ENCODE measurements at regions not wholly inside any gene's neighbourhood (a gene's known extent, or its start where the extent isn't known, plus 50 kb on each side); places are given as distances from the start of the nearest gene placed in this dataset.

DNA sequence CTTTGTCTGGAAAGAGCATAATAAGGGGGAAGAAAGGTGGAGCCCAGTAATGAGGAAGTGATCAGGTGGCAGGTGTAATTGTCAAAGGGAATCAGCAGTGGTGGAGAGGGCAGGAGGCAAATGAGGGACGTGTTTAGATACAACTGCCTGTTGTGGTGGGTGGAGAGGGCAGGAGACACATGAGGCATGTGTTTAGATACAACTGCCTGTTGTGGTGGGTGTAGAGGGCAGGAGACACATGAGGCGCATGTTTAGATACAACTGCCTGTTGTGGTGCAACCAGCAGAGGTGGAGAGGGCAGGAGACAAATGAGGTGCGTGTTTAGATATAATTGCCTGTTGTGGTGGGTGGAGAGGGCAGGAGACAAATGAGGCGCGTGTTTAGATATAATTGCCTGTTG is 173.1 kb downstream of the ANKRD30B start:
- TF ChIP-seq, protein P1, sequence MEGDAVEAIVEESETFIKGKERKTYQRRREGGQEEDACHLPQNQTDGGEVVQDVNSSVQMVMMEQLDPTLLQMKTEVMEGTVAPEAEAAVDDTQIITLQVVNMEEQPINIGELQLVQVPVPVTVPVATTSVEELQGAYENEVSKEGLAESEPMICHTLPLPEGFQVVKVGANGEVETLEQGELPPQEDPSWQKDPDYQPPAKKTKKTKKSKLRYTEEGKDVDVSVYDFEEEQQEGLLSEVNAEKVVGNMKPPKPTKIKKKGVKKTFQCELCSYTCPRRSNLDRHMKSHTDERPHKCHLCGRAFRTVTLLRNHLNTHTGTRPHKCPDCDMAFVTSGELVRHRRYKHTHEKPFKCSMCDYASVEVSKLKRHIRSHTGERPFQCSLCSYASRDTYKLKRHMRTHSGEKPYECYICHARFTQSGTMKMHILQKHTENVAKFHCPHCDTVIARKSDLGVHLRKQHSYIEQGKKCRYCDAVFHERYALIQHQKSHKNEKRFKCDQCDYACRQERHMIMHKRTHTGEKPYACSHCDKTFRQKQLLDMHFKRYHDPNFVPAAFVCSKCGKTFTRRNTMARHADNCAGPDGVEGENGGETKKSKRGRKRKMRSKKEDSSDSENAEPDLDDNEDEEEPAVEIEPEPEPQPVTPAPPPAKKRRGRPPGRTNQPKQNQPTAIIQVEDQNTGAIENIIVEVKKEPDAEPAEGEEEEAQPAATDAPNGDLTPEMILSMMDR (conservative IDR thresholded peaks at IDR 0.05; ENCODE audit: low read depth, low read length), result no peak
- no peak for TF ChIP-seq MAZ (IDR thresholded peaks at IDR 0.05; ENCODE audit: borderline replicate concordance, low read depth, low read length)
- TF ChIP-seq POLR2A (IDR thresholded peaks at IDR 0.05; ENCODE audit: low read depth, low read length), result no peak
- no peak for TF ChIP-seq RAD21 (IDR thresholded peaks at IDR 0.05; ENCODE audit: low read length)
- no peak for TF ChIP-seq RCOR1 (IDR thresholded peaks at IDR 0.05; ENCODE audit: insufficient replicate concordance, low read length)
- no peak for TF ChIP-seq RFX5 (IDR thresholded peaks at IDR 0.05; ENCODE audit: low read depth, low read length)
- no peak for TF ChIP-seq USF2 (IDR thresholded peaks at IDR 0.05; ENCODE audit: low read depth, low read length)
- TF ChIP-seq MXI1 (IDR thresholded peaks at IDR 0.05; ENCODE audit: borderline replicate concordance, low read depth, low read length), result no peak
- no peak for TF ChIP-seq CHD1 (IDR thresholded peaks at IDR 0.05; ENCODE audit: low read depth, low read length)
